ENCODE measurements at regions not wholly inside any gene's neighbourhood (a gene's known extent, or its start where the extent isn't known, plus 50 kb on each side); places are given as distances from the start of the nearest gene placed in this dataset.

DNA sequence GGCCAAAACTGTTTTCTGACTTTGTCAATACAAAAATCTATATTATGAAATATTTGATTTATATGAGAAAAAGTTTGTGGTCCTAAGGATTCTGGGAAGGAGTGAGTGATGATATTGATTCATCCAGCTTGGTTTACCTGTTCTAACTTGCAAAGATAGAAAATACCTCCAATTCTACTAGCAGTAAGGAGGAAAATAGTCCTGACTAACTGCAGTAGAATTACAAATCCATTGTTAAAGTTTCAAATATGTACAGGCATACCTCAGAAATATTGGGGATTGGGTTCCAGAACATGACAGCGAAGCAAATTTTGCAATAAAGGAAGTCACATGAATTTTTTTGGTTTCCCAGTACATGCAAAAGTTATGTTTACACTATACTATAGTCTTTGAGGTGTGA, 158.8 kb upstream of the CYRIA start:
- DNase-seq = no peak

DNA sequence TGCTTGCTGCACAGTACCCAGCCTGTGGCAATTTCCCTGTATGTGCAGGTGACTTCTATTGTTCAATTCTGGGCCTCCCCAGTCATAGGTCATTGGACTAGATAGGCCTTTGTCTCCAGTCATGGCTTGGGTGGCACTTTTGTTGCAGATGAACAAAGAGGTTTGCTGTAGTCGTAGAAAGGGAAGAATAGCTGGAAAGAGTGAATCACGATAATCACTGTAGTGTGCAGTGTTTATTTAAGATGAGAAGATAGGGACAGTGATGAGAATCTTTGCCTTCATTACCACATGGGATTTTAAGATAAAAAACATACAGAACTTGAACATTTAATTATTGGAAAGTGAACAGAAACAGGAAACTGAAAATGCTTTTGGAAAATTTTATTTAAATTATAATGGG, 156.1 kb upstream of the CYRIA start:
- ChIA-PET CTCF (no interaction called here), POLR2A (ENCODE audit: unreplicated experiment) (no interaction called here)

More for the DNA sequence above, 158.8 kb upstream of the CYRIA start:
- Histone ChIP-seq H3K9me3 (ENCODE audit: insufficient read depth, low read depth) (no peaks in the 10 kb centered on the region), H3K36me3 (ENCODE audit: low read depth) (no peaks in the 10 kb centered on the region), H3K4me1 (replicated peaks; ENCODE audit: insufficient read depth) (no peaks in the 10 kb centered on the region), H3K27me3 (ENCODE audit: insufficient read depth, low read depth) (no peaks in the 10 kb centered on the region), H3K27ac (no peak overlapping the region), H3K79me2 (ENCODE audit: low read depth) (no peaks in the 10 kb centered on the region), H3K4me3 (no peak overlapping the region), H4K20me1 (ENCODE audit: insufficient read depth) (no peaks in the 10 kb centered on the region), H3K9me2 (ENCODE audit: insufficient read depth) (no peaks in the 10 kb centered on the region), H3F3A (ENCODE audit: insufficient read depth, low read depth) (no peaks in the 10 kb centered on the region), H2AFZ (no peak overlapping the region), H3K4me2 (no peak overlapping the region)
- intact Hi-C loops (cut with micrococcal nuclease; ENCODE audit: unreplicated experiment) = no loop called here
- ChIA-PET POLR2A (ENCODE audit: unreplicated experiment) (no interaction called here), CTCF (no interaction called here)
- BruUV-seq (replicated peaks) = no TSS peak
- TF ChIP-seq CTCF (conservative IDR thresholded peaks at IDR 0.05) = no peak
- no peak for TF ChIP-seq EZH2 (IDR thresholded peaks at IDR 0.05; ENCODE audit: low read depth)

DNA sequence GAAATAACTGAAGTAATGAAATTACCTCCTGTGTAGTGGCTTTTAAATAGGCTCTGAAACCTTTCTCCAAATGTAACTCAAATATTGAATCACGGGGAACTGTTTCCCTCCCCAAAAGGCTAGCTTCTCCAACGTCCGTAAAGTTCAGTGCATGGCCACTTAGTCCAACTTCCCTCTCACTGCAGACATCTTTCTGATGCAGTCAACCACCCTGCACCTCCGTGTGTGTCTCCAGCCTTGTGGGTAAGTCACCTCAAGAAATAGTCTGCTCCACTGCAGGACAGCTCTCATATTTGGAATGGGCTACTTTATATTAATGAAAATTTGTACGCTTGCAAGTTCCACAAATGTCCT, 152.5 kb upstream of the CYRIA start:
- no TSS peak for BruUV-seq (replicated peaks)

More for the DNA sequence above, 156.1 kb upstream of the CYRIA start:
- no peak overlapping the region for H3K4me3 ChIP-seq
- H2AFZ ChIP-seq = no peak overlapping the region
- DNase-seq = no peak
- intact Hi-C loops (cut with micrococcal nuclease; ENCODE audit: unreplicated experiment) = no loop called here
- no peaks in the 10 kb centered on the region for H3K79me2 ChIP-seq (ENCODE audit: low read depth)
- no peaks in the 10 kb centered on the region for H3F3A ChIP-seq (ENCODE audit: insufficient read depth, low read depth)
- TF ChIP-seq CTCF (conservative IDR thresholded peaks at IDR 0.05) (no peak), EZH2 (IDR thresholded peaks at IDR 0.05; ENCODE audit: low read depth) (no peak)
- H3K9me3 ChIP-seq (ENCODE audit: insufficient read depth, low read depth) = no peaks in the 10 kb centered on the region
- no peaks in the 10 kb centered on the region for H3K36me3 ChIP-seq (ENCODE audit: low read depth)
- no peaks in the 10 kb centered on the region for H4K20me1 ChIP-seq (ENCODE audit: insufficient read depth)
- no TSS peak for BruUV-seq (replicated peaks)
- no peaks in the 10 kb centered on the region for H3K9me2 ChIP-seq (ENCODE audit: insufficient read depth)
- no peaks in the 10 kb centered on the region for H3K4me1 ChIP-seq (replicated peaks; ENCODE audit: insufficient read depth)
- H3K27me3 ChIP-seq (ENCODE audit: insufficient read depth, low read depth) = no peaks in the 10 kb centered on the region
- no peak overlapping the region for H3K4me2 ChIP-seq
- H3K27ac ChIP-seq = no peak overlapping the region

More for the DNA sequence above, 152.5 kb upstream of the CYRIA start:
- no peak for DNase-seq
- Histone ChIP-seq H3K9me3 (ENCODE audit: insufficient read depth, low read depth) (no peaks in the 10 kb centered on the region), H3K4me3 (no peak overlapping the region), H3K27me3 (ENCODE audit: insufficient read depth, low read depth) (no peaks in the 10 kb centered on the region), H3K27ac (no peak overlapping the region), H3K9me2 (ENCODE audit: insufficient read depth) (no peaks in the 10 kb centered on the region), H2AFZ (no peak overlapping the region), H3K4me1 (replicated peaks; ENCODE audit: insufficient read depth) (no peaks in the 10 kb centered on the region), H3K4me2 (no peak overlapping the region), H3K36me3 (ENCODE audit: low read depth) (no peaks in the 10 kb centered on the region), H4K20me1 (ENCODE audit: insufficient read depth) (no peaks in the 10 kb centered on the region), H3F3A (ENCODE audit: insufficient read depth, low read depth) (no peaks in the 10 kb centered on the region), H3K79me2 (ENCODE audit: low read depth) (no peaks in the 10 kb centered on the region)
- ChIA-PET POLR2A (ENCODE audit: unreplicated experiment) (no interaction called here), CTCF (no interaction called here)
- TF ChIP-seq EZH2 (IDR thresholded peaks at IDR 0.05; ENCODE audit: low read depth) = no peak
- no peak for TF ChIP-seq CTCF (conservative IDR thresholded peaks at IDR 0.05)
- intact Hi-C loops (cut with micrococcal nuclease; ENCODE audit: unreplicated experiment) = no loop called here

Measured in PC-9 (cell line).